ENCODE measurements at regions not wholly inside any gene's neighbourhood (a gene's known extent, or its start where the extent isn't known, plus 50 kb on each side); places are given as distances from the start of the nearest gene placed in this dataset.

GRCh38 chr5:169499990-169500505 lies 83.5 kb upstream of the SPDL1 start:
- Histone ChIP-seq H3K4me3 (replicated peaks; ENCODE audit: insufficient read depth, low read length) (no peak overlapping the region), H3K27ac (replicated peaks) (no peak overlapping the region), H3K27me3 (ENCODE audit: insufficient read depth, poor library complexity, severe bottlenecking) (peaks cover 14% of the 10 kb centered on the region)
- TF ChIP-seq GABPA (IDR thresholded peaks at IDR 0.05; ENCODE audit: low read depth) (no peak), POLR2AphosphoS5 (IDR thresholded peaks at IDR 0.05; ENCODE audit: low read depth) (no peak), REST (IDR thresholded peaks at IDR 0.05; ENCODE audit: insufficient replicate concordance, low read depth) (no peak), CTCF (IDR thresholded peaks at IDR 0.05; ENCODE audit: insufficient read depth, low read length) (no peak), SPI1 (IDR thresholded peaks at IDR 0.05; ENCODE audit: borderline replicate concordance, low read depth) (no peak)
- DNase-seq (ENCODE audit: low read depth in 1 of 2, low spot score in 1 of 2): no peak

GRCh38 chr5:169496878-169497277 lies 86.7 kb upstream of the SPDL1 start:
- no peak overlapping the region for H3K27ac ChIP-seq (replicated peaks)
- DNase-seq (ENCODE audit: low read depth in 1 of 2, low spot score in 1 of 2): no peak
- H3K4me3 ChIP-seq (replicated peaks; ENCODE audit: insufficient read depth, low read length): no peak overlapping the region
- H3K27me3 ChIP-seq (ENCODE audit: insufficient read depth, poor library complexity, severe bottlenecking): peaks cover 7% of the 10 kb centered on the region
- TF ChIP-seq CTCF (IDR thresholded peaks at IDR 0.05; ENCODE audit: insufficient read depth, low read length): no peak
- TF ChIP-seq GABPA (IDR thresholded peaks at IDR 0.05; ENCODE audit: low read depth): no peak

- H3K4me3 ChIP-seq (replicated peaks; ENCODE audit: insufficient read depth, low read length): no peak overlapping the region
- no peak for DNase-seq (ENCODE audit: low read depth in 1 of 2, low spot score in 1 of 2)
- no peak for TF ChIP-seq GABPA (IDR thresholded peaks at IDR 0.05; ENCODE audit: low read depth)
- no peak overlapping the region for H3K27ac ChIP-seq (replicated peaks)
- H3K27me3 ChIP-seq (ENCODE audit: insufficient read depth, poor library complexity, severe bottlenecking): peaks cover 3% of the 10 kb centered on the region
These were observed 88.5 kb upstream of the SPDL1 start for GRCh38 chr5:169494941-169495548.

GRCh38 chr5:169494383-169494935 lies 89.1 kb upstream of the SPDL1 start:
- TF ChIP-seq CTCF (IDR thresholded peaks at IDR 0.05; ENCODE audit: insufficient read depth, low read length) (no peak), SPI1 (IDR thresholded peaks at IDR 0.05; ENCODE audit: borderline replicate concordance, low read depth) (peak; percentile 26; the same call in 1 of the 2 replicates)
- H3K27ac ChIP-seq (replicated peaks): no peak overlapping the region
- H3K4me3 ChIP-seq (replicated peaks; ENCODE audit: insufficient read depth, low read length): no peak overlapping the region
- no peak for DNase-seq (ENCODE audit: low read depth in 1 of 2, low spot score in 1 of 2)
- peaks cover 3% of the 10 kb centered on the region for H3K27me3 ChIP-seq (ENCODE audit: insufficient read depth, poor library complexity, severe bottlenecking)

- Histone ChIP-seq H3K27ac (replicated peaks) (no peak overlapping the region), H3K27me3 (ENCODE audit: insufficient read depth, poor library complexity, severe bottlenecking) (no peaks in the 10 kb centered on the region), H3K4me3 (replicated peaks; ENCODE audit: insufficient read depth, low read length) (no peak overlapping the region)
- TF ChIP-seq REST (IDR thresholded peaks at IDR 0.05; ENCODE audit: insufficient replicate concordance, low read depth) (no peak), GABPA (IDR thresholded peaks at IDR 0.05; ENCODE audit: low read depth) (no peak), CTCF (IDR thresholded peaks at IDR 0.05; ENCODE audit: insufficient read depth, low read length) (no peak), SPI1 (IDR thresholded peaks at IDR 0.05; ENCODE audit: borderline replicate concordance, low read depth) (no peak), POLR2AphosphoS5 (IDR thresholded peaks at IDR 0.05; ENCODE audit: low read depth) (no peak)
- no peak for DNase-seq (ENCODE audit: low read depth in 1 of 2, low spot score in 1 of 2)
These were observed 109.3 kb upstream of the SPDL1 start for GRCh38 chr5:169474226-169474625.

Measured in HL-60 (cell line).